Peyer's patch (tissue), 4 donors: ENCODE measurements at regions not wholly inside any gene's neighbourhood (a gene's known extent, or its start where the extent isn't known, plus 50 kb on each side); places are given as distances from the start of the nearest gene placed in this dataset.

ENCODE experiments used
- CTCF ChIP-seq, 6 experiments: fragments of 450-650 bp in 4 of 6; fragments of 200-600 bp in 2 of 6; sonication (generic) in 1 of 6; IDR thresholded peaks; one replicate each; pipeline ENCODE4 v1.5.1; 2017 to 2019; ENCODE audit warnings: antibody characterized with exemption in 6 of 6, mild to moderate bottlenecking in 3 of 6, moderate library complexity in 1 of 6
- POLR2A ChIP-seq, 2 donors: fragments of 450-650 bp; IDR thresholded peaks; one replicate each; pipeline ENCODE4 v1.5.1; 2017; ENCODE audit warnings: antibody characterized with exemption in 2 of 2, mild to moderate bottlenecking in 2 of 2, moderate library complexity in 2 of 2

- no peak for TF ChIP-seq CTCF (IDR thresholded peaks at IDR 0.05)
- no peak for TF ChIP-seq POLR2A (IDR thresholded peaks at IDR 0.05)
Measured at GRCh38 chr4:179328627-179329026, 1886.4 kb upstream of the AGA start.
